Ovary (tissue), 7 donors: ENCODE measurements at regions not wholly inside any gene's neighbourhood (a gene's known extent, or its start where the extent isn't known, plus 50 kb on each side); places are given as distances from the start of the nearest gene placed in this dataset.

Experiments used
- DNase-seq, 5 donors: peaks; one replicate each; pipeline ENCODE4 v3.0.0-alpha.2; 2019 to 2020
- H3K27ac ChIP-seq, 2 donors: fragments of 200-600 bp; one replicate each; pipeline versions ENCODE4 v1.5.1 to v1.8.0; 2019 to 2022
- H3K27me3 ChIP-seq: fragments of 200-600 bp; one replicate; pipeline ENCODE4 v1.8.0; 2022
- H3K36me3 ChIP-seq: fragments of 200-600 bp; sonication (generic); one replicate; pipeline ENCODE4 v1.5.1; 2019
- H3K4me1 ChIP-seq: one replicate; pipeline ENCODE4 v1.8.1; 2013; ENCODE audit warnings: mild to moderate bottlenecking, moderate library complexity; ENCODE audit not compliant: insufficient read depth
- H3K4me3 ChIP-seq: fragments of 200-600 bp; sonication (generic); one replicate; pipeline ENCODE4 v1.5.1; 2017
- H3K9me3 ChIP-seq, 2 donors: fragments of 200-600 bp in 1 of 2; sonication (generic) in 1 of 2; one replicate each; pipeline versions ENCODE4 v1.5.1 to v1.8.1; 2013 to 2019; ENCODE audit warnings: mild to moderate bottlenecking in 1 of 2, moderate library complexity in 1 of 2
- CTCF ChIP-seq, 3 donors: fragments of 450-650 bp in 2 of 3; fragments of 200-600 bp in 1 of 3; IDR thresholded peaks; one replicate each; pipeline versions ENCODE4 v1.5.1 to v1.8.0; 2016 to 2022; ENCODE audit warnings: antibody characterized with exemption in 3 of 3, mild to moderate bottlenecking in 1 of 3
- EP300 ChIP-seq: sonication (generic); formaldehyde crosslinking; IDR thresholded peaks from one replicate; pipeline ENCODE4 v1.6.1; 2017; ENCODE audit warnings: antibody characterized with exemption
- POLR2A ChIP-seq: fragments of 450-650 bp; IDR thresholded peaks from one replicate; pipeline ENCODE4 v1.6.1; 2017; ENCODE audit warnings: antibody characterized with exemption, mild to moderate bottlenecking, moderate library complexity
- WGBS, 3 donors: extraction: QIAGEN DNeasy Blood & Tissue Kit in 1 of 3; methylation state at CpG; one replicate each; pipeline versions ENCODE4 v1.1.5 to v1.1.7; 2013 to 2017; 5-methylcytosine and 5-hydroxymethylcytosine counted together
- intact Hi-C, 4 donors: fragments of 100-400 bp; cut with DNase I; formaldehyde crosslinking; loops; one replicate each; pipeline versions ENCODE4 v1.11.0 to v1.15.1; 2022 to 2023
- donor health status: DM: no; HTN: no; CAD: no; lungs with moderate emphysema.
- donor health status: DM: no; HTN: no; CAD: no.
- donor health status: Bipolar disorder and iron deficiency.
- donor health status: DM: no; HTN: no; CAD: no.
- donor health status: DM: yes; HTN: yes; CAD: no.

GRCh38 chr6:170075659-170076223 is 215.1 kb downstream of the DLL1 start:
- H3K27ac ChIP-seq, result no peak overlapping the region
- no peaks in the 10 kb centered on the region for H3K4me1 ChIP-seq
- peak in 3 of 5 donors; percentile 6 to 39 (median 12) for DNase-seq
- 40 to 50% (median 50%) methylated on average over 19 of the region's 19 CpGs for WGBS, 3 donors
- H3K4me3 ChIP-seq, result no peak overlapping the region
- TF ChIP-seq POLR2A, result no peak
- no peaks in the 10 kb centered on the region for H3K27me3 ChIP-seq
- intact Hi-C loops, result no loop called here
- no peaks in the 10 kb centered on the region for H3K36me3 ChIP-seq
- no peaks in the 10 kb centered on the region for H3K9me3 ChIP-seq

DNA sequence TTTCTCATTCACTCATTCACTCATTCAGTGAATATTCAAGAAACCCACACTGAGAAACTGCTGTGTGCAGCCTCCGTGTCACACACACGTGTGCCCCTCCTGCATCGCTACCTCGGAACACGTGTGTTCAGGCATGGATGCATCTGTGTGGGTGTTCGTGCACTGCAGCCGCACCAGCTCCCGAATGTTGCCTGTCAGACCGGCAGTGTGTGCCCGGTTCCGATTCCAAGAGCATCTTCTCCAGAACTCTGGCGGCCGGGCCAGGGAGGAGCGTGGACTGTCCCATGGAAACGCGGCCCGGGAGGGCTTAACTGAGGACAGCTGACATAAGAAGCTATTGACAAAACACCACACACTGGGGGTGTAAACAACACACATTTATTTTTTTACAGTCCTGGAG is 216.0 kb downstream of the DLL1 start:
- no peaks in the 10 kb centered on the region for H3K36me3 ChIP-seq
- no peaks in the 10 kb centered on the region for H3K4me1 ChIP-seq
- intact Hi-C loops, result no loop called here
- 89 to 92% (median 92%) methylated on average over 17 of the region's 17 CpGs for WGBS, 3 donors
- no peaks in the 10 kb centered on the region for H3K9me3 ChIP-seq
- H3K27ac ChIP-seq, result no peak overlapping the region
- no peaks in the 10 kb centered on the region for H3K27me3 ChIP-seq
- no peak overlapping the region for H3K4me3 ChIP-seq
- TF ChIP-seq POLR2A, result no peak
- no peak for TF ChIP-seq EP300
- no peak for TF ChIP-seq CTCF (IDR thresholded peaks at IDR 0.05)
- peak in 3 of 5 donors; percentile 6 to 26 (median 7) for DNase-seq

- peak in 1 of 5 donors; percentile 0 for DNase-seq
- Histone ChIP-seq H3K27ac (no peak overlapping the region), H3K9me3 (peaks cover 0 to 3% of the 10 kb centered on the region in 2 donors), H3K36me3 (no peaks in the 10 kb centered on the region), H3K4me1 (no peaks in the 10 kb centered on the region), H3K4me3 (no peak overlapping the region), H3K27me3 (no peaks in the 10 kb centered on the region)
- 85 to 93% (median 89%) methylated on average over 6 of the region's 6 CpGs for WGBS, 3 donors
- intact Hi-C loops, result no loop called here
- TF ChIP-seq CTCF (IDR thresholded peaks at IDR 0.05) (no peak), EP300 (no peak), POLR2A (no peak)
These were observed 216.4 kb downstream of the DLL1 start for GRCh38 chr6:170074435-170074834.

DNA sequence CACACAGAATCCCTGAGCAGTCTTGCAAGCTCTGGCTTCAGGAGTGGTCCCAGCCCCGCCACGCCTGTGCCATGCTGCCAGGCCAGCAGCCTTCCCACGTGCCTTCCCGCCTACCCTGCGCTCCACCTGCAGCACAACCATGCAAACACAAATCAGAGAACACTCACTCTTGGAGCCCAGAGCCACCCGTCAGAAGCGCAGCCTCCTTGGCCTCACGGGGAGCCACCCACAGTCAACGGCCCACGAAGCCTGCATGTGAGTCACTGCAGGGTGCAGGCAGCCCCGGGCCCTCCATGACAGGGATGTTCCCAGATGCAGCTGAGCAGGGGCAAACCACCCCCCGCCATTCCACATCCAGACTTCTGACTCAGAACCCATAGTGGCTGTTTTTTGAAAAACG is 217.0 kb downstream of the DLL1 start:
- H3K27me3 ChIP-seq, result no peaks in the 10 kb centered on the region
- no peaks in the 10 kb centered on the region for H3K36me3 ChIP-seq
- H3K9me3 ChIP-seq, result peaks cover 0 to 3% of the 10 kb centered on the region in 2 donors
- TF ChIP-seq CTCF (IDR thresholded peaks at IDR 0.05) (no peak), POLR2A (no peak), EP300 (no peak)
- H3K4me3 ChIP-seq, result no peak overlapping the region
- no peaks in the 10 kb centered on the region for H3K4me1 ChIP-seq
- H3K27ac ChIP-seq, result no peak overlapping the region
- 89 to 93% (median 92%) methylated on average over 13 of the region's 13 CpGs for WGBS, 3 donors
- intact Hi-C loops, result no loop called here
- peak in 2 of 5 donors; percentile 3 for DNase-seq

- H3K9me3 ChIP-seq, result peaks cover 0 to 3% of the 10 kb centered on the region in 2 donors
- DNase-seq, result peak in 1 of 5 donors; percentile 0
- no peaks in the 10 kb centered on the region for H3K27me3 ChIP-seq
- no peak overlapping the region for H3K4me3 ChIP-seq
- WGBS, 3 donors, result 80 to 82% (median 82%) methylated on average over 11 of the region's 11 CpGs
- no peak for TF ChIP-seq POLR2A
- no peak for TF ChIP-seq EP300
- no peak for TF ChIP-seq CTCF (IDR thresholded peaks at IDR 0.05)
- H3K4me1 ChIP-seq, result peaks cover 2% of the 10 kb centered on the region
- no peaks in the 10 kb centered on the region for H3K36me3 ChIP-seq
- intact Hi-C loops, result no loop called here
- H3K27ac ChIP-seq, result no peak overlapping the region
These were observed 218.6 kb downstream of the DLL1 start for GRCh38 chr6:170072246-170072645.
